MM.1S (cell line): ENCODE measurements at regions not wholly inside any gene's neighbourhood (a gene's known extent, or its start where the extent isn't known, plus 50 kb on each side); places are given as distances from the start of the nearest gene placed in this dataset.

ENCODE experiments used
- EZH2 ChIP-seq: fragments of 300-600 bp; sonication (generic); optimal IDR thresholded peaks from 2 replicates; pipeline ENCODE3; 2017; ENCODE audit warnings: low read depth, mild to moderate bottlenecking, antibody characterized with exemption, low read length, mixed read lengths
- EZH2phosphoT487 ChIP-seq: fragments of 300-600 bp; sonication (generic); IDR thresholded peaks from 2 replicates; pipeline ENCODE4 v1.6.1; 2018; ENCODE audit warnings: antibody characterized with exemption, low read length
- TF ChIP-seq, protein P1 (sequence below): fragments of 300-600 bp; sonication (generic); IDR thresholded peaks from 2 replicates; pipeline ENCODE4 v1.5.1; 2016; ENCODE audit warnings: antibody characterized with exemption, low read length, mixed read lengths

DNA sequence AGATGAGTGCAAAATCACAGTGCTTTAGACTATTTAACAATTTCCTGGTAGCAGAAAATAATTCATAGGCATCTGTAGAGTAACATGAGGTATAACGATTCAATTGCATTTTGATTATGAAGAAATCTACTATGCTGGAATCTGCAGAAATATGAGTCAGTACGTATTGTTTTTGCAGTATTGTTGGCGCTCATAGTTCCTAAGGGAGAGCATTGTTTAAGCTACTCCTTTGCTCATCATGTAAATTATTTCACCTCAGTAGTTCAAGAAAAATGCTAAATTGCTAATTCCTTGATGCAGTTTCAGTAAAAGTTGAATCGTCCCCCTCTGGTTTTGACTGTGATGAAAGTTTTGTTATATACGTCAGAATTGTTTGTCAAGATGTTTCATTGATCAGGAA lies 458.4 kb downstream of the HINT1 start:
- TF ChIP-seq, protein P1, sequence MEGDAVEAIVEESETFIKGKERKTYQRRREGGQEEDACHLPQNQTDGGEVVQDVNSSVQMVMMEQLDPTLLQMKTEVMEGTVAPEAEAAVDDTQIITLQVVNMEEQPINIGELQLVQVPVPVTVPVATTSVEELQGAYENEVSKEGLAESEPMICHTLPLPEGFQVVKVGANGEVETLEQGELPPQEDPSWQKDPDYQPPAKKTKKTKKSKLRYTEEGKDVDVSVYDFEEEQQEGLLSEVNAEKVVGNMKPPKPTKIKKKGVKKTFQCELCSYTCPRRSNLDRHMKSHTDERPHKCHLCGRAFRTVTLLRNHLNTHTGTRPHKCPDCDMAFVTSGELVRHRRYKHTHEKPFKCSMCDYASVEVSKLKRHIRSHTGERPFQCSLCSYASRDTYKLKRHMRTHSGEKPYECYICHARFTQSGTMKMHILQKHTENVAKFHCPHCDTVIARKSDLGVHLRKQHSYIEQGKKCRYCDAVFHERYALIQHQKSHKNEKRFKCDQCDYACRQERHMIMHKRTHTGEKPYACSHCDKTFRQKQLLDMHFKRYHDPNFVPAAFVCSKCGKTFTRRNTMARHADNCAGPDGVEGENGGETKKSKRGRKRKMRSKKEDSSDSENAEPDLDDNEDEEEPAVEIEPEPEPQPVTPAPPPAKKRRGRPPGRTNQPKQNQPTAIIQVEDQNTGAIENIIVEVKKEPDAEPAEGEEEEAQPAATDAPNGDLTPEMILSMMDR = no peak
- TF ChIP-seq EZH2 = no peak
- no peak for TF ChIP-seq EZH2phosphoT487
